HG03103 (cell line): ENCODE measurements at regions not wholly inside any gene's neighbourhood (a gene's known extent, or its start where the extent isn't known, plus 50 kb on each side); places are given as distances from the start of the nearest gene placed in this dataset.
"Not testable (repeated sequence)": the region's sequence is repeated elsewhere in the genome, so short reads cannot be mapped to it uniquely, and the experiment has no call there.

ENCODE experiments used
- ATAC-seq: cut with Tn5 transposase; IDR thresholded peaks from one replicate; pipeline ENCODE4 v1.9.1; 2021; ENCODE audit warnings: low read depth; ENCODE audit not compliant: unreplicated experiment

DNA sequence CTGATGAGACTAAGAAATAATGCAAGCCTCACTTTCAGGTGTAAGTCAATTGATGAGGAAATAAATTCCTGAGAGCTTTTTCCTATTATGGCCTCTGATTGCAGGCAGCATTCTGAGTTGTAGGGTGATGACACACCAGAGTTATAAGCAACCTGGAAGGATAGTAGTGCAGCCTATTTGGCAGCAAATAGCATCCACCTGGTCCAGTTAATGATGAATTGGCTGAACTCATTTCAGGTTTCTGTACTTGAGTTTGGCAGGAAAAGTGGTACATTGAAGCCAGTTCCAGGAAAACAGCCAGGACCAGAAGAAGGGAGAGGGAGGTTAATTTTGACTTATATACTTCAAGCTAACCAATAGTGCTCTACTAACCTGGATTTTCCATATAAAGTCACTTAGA is 316.8 kb downstream of the NAF1 start:
- no peak for ATAC-seq

DNA sequence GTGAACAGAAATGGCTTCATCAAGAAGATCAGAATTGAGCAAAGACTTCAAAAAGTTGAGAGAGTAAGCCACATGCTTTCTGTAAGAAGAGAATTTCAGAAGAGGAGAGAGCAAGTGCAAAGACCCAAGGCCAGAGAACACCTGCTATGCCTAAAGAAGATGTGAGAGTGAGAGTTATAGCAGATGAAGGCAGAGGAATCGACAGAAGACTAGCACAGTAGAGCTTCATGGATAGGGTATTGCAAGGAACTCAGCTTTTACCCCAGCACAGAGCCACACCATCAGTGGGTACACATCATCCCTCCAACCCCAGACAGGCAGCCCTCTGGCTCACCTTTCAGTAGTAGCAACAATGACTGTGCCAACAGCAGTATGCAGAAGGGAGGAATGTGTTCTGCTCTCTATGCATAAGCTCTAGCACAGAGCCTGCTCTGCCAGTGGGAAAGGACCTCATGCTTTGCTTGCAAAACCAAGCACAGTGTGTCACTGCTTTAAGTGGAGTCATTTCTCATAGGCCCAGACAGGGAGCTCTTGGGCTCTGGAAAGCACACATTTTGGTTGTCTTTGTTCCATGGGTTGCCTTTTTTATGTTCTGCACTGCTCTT is 318.6 kb downstream of the NAF1 start:
- ATAC-seq, result no peak

DNA sequence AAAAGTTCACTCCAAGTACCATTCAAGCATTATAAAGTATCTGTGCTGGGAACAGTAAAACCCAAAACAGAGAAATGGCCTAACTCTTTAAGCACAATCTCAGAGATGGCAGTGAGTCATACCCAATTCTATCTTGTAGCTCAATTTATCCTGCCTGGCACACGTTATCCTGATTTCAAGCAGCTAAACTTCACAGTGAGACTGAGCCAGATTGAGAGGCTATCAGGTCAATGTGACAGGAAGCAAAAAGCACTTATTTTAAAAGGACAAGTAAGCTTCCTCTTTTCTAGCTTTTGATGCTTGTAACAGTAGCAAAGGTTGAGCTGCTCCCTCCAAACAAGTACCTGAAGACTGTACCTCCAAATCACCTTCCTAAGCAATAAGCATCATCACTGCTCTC is 324.9 kb downstream of the NAF1 start:
- ATAC-seq, result no peak

DNA sequence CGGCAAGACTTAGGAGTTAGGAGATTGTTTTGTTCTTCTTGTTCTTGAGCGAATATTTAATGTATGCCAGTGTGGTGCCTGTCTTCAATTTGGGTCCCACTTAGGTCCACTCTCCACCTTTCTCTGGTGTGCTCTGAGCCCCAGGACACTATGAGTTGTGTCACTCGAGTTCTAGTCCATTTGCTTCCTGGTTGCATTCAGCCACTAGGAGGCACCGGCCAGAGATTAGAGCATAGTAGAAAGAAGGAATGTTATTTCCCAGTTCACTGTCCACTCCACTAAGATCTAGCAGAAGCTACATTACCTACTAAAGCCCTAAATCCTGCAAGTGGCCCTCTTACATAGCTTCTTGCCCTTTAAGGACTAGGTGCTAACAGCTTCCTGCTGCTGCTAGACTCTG is 326.9 kb downstream of the NAF1 start:
- no peak for ATAC-seq

DNA sequence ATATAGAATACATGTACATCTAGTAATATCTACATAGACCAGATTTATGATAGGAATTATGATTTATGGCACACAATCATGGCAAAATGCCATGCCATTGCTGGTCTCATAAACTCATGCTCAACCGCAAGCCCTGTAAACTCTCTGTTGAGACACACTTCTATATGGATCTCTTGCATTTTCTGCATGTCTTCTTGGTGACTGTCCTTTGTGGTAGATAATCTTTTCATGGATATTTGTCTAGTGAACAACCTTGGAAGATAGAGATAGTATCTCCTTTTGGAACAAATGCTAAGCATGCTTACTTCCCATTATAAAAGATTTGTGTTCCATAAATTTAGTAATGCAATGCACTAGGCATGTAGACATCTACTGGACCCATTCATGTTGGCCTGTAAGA is 328.0 kb downstream of the NAF1 start:
- ATAC-seq, result no peak

DNA sequence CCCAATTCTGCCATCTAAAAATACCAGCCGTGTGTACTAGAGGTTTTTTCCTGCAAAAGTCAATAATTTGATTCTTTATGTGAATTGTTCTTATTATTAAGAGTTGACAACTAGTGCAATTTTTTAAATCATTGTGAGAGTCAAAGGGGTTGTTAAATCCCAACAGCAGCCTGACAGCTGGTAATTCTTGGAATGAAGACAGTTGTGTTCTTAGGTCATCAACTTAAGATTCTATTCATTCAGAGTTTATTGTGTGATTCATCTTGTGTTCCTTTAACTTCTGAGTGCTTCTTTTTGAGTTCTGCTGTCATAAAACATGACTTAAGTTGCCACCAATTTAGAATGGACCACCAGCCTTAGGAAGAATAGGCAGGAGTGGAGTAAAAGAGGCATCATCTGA is 329.0 kb downstream of the NAF1 start:
- no peak for ATAC-seq

DNA sequence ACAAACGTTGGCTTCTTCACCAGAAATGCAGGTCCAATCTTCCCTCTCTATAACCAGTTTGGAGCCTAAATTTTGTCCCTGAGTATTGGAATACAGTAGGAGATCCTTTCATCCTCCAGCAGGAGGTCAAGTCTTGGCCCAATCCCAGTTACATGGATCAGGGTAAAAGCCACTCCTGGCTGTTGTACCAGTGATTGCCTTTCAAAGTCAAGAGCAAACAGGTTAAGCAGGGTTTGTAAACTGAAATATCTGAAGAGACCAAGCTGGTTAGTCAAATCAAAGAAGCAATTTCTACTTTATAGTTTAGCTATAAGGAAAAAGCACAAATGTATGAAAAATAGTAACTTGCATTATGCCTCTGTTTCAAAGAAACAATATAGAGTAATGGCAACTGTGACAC is 329.4 kb downstream of the NAF1 start:
- no peak for ATAC-seq

DNA sequence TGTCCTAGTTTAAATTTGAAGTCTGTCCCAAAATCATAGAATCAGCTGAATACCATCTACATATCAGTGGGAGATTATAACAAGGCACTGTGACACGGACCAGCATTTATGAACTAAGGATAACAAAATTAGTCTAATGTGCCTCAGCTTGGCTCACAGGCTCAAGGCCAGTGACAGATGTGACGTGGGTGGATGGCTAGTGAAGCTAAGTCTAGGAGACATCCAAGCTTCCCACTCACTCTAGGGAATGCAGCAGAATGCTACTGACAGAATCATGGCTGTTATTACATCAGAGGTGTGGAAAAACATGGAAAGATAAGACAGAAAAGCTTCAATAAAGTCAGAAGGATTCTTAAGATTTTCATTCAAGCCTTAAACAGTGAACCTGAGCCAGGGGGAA is 329.9 kb downstream of the NAF1 start:
- ATAC-seq, result no peak

DNA sequence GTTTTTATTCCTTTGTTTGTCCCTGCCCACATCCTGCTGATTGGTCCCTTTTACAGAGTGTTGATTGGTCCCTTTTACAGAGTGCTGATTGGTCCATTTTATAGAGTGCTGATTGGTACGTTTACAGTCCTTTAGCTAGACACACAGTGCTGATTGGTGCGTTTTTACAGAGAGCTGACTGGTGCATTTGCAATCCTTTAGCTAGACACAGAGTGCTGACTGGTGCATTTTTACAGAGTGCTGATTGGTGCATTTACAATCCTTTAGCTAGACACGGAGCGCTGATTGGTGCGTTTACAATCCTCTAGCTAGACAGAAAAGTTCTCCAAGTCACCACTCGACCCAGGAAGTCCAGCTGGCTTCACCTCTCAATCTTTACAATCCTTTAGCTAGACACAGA is 330.4 kb downstream of the NAF1 start:
- ATAC-seq, result not testable (repeated sequence)

DNA sequence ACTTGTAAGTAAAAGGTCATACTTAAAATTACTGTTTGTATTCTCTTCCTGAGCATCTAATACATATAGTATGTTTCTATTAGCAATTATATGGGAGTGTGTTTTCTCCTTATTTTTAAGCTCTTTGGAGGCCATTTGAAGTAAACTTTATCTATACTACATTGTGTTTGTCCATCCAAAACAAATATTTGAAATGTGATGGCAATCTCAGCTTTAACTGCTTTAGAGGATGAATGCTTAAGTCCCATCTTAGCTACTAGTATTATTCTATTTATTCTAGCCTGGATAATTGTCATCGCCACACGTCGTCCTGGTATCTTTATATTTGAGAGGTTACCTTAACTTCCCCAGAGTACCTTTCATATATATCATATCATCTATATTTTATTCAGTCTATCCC is 335.8 kb downstream of the NAF1 start:
- ATAC-seq, result no peak

DNA sequence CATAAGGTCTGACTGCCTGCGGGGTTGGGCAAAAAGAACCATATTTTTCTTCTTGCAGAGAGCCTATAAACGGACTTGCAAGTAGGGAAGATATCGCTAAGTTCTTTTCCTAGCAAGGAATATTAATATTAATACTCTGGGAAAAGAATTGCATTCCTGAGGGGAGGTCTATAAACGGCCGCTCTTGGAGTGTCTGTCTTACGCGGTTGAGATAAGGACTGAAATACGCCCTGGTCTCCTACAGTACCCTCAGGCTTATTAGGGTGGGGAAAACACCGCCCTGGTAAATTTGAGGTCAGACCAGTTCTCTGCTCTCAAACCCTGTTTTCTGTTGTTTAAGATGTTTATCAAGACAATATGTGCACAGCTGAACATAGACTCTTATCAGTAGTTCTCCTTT is 349.3 kb downstream of the NAF1 start:
- ATAC-seq, result not testable (repeated sequence)

DNA sequence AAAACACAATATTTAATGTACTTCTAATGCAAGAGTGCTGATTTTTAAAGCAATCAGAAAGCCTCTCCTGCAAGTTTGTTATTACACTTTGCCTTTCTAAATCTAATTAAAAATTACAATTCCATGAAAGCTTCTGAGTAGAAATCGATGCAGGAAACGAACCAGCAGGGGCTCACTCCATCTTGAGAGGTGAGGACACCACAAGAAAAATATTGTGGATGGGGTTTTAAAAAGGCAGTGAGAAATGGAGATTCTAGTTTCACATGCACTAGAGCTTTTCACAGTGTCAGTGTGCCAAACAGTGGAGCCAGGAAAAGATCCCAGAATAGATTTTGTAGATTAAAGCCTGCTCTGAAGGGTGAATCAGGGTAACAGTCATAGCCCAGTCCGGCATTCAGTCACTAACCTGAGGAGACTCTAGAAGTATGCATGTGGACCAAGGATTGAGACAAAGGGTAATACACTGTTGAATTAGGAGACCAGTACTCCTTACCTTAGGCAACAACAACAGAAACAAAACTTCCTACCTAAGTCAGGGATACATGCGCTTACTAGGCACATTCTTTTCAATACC is 362.3 kb downstream of the NAF1 start:
- ATAC-seq, result no peak

DNA sequence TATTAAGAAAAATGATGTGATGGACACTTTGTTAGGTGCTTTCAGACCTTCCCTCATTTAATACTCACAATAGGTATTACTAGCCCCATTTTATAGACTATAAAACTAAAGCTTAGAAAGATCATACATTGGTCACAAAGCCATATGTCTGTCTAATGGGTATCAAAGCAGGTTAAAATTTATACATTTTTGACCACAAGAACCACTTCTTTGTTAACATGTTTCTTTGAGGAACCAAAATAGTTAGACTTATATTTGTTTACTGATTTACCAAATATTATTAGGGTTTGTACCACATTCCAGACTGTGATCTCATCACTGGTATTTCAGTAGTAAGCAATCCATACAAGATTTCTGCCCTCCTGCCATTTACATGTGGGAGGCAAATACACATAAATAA is 363.3 kb downstream of the NAF1 start:
- ATAC-seq, result no peak

DNA sequence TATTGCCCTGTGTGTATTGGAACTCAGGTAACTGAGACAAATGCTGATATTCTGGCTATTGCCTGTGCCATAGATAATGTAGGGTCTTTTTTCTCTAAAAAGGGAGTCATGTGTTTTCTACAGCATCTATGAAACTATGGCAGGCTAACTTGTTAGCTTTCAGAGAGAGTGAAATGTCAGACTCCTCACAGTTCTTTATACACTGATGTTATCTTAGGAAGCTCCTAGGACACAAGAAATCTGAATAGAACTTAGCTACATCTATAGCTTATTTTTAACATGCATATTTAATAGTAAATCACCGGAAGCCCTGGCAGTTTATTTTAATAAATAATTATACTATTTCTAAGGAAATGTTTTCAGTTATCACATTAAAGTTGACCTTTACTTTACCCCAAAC is 369.6 kb downstream of the NAF1 start:
- no peak for ATAC-seq

DNA sequence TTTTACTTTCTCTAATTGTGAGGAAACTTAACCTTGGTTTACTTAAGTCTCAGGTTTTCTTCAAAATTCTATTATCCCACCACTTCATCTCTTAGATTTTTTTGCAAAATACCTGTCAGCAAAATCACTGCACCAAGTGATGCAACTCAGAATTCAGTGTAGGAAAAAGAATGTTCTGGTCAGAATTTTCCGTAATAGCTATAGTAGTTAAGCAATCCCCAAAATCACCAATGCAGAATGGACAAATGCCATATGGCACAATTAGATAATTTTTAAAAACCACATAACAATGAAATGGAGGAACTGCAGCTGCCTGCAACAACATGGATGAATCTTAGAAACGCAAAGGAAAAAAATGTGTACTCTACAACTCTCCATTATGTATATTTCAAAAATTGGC is 373.1 kb downstream of the NAF1 start:
- ATAC-seq, result no peak

DNA sequence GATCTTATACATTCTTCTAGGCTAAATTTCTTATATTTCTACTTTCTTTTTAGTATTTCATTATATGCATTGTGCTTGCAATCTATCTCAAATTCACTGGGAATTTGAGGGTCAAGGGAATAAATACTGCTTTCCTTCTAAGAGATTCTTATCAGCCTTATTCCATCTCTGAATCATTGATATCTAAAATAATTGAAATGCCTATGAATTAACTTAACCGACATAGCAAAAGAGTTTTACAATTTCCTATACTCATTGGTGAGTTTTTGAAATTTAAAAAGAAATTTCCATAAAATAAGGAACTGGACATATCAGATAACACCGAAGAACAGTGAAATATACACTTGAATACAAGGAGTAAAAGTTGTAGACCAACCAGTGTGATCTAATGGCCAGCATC is 373.7 kb downstream of the NAF1 start:
- ATAC-seq, result no peak

DNA sequence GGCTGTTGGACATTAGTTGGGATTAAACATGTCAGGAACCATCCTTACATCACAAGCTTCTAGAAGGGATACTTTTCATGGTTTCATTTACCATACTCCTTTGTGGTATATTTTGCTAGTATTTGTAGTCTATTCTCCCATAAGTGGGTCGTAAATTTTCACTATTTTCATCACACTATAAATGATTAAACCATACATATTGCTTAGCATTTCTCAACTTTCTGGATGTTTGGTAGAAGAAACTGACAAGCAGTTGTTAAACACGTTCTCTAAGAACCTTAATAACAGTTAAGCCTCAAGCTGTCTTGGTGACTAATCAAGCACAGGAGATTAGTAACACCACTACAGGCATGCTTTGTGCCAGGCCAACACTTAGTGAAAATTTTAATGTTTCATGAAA is 375.5 kb downstream of the NAF1 start:
- no peak for ATAC-seq

DNA sequence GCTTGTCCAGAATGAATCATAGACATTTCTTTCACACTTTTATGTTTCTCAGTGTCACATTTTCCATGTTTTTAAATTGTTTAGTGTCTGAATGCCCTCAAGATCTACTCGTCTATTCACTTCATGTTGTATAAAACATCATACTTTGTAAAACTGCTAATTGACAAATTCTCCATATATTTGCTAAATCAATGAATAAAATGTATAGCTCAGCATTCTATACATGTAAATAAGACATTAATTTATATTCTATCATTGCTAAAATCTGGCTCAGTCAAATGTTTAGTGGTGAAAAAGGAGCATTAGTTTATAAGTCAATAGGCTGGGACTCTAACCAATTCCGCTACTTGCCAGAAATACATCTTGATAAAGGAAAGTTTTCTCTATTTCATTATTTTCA is 379.6 kb downstream of the NAF1 start:
- no peak for ATAC-seq

DNA sequence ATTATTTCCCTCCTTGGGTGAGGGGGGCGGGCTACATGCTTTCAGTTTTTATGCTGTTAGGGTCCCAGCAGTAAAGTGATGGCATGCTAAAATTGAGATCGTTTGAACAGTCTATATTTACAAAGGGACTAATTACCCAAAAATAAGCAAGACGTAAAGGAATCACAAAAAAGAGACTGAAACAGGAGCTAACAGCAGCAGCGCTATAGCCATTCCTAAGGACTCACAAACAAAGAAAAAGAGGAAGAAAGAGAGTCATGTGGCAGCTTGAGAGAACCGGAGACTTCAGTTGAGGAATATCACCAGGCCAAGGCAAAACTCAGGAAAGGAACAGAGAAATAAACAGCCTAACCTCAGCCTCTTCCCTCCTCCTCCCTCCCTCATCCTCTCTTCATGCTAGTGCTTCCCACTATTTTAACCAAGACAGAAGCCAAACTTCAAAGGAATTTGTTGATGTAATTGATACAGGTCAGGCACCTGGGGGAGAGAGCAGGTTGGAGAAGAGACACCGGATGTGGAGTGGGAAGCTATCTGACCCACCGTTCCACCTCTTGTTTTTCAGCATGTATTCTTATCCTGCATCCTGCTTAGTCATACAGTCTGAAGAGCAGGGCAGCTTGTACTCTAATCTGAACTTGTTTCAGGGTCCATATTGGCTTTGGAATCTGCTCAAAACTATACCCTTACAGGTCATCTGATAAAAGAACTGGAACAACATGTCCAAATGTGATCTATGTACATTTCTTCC is 383.7 kb downstream of the NAF1 start:
- no peak for ATAC-seq

DNA sequence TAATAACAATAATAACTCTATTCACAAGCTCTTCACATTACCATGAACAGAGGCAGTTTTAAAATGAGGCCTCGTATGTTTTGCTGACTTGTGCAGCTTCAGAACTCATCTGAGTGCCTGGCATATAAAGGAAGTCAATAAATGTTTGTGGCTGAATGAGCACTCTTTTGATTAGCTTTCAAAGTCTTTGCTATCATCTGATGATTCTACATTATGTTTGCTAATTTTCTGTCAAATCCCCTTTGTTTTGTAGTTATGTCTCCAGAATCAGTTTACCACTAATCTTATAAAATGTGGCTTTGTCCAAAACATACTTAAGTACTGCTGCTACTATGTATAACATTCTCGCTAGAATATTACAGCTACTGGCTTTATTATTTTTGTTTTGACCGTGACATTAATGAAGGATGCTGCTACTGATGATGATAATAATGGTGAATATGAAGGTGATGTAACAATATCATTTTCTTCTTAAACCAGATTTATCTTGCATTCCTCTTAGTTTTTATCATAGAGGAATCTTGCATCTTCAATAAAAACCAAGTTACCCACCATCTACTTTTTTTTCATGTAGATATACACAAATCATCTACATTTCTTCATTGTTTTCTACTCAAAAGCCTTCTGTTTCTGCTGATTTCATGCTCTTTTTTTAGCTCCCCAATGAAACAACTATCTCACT is 384.5 kb downstream of the NAF1 start:
- no peak for ATAC-seq

DNA sequence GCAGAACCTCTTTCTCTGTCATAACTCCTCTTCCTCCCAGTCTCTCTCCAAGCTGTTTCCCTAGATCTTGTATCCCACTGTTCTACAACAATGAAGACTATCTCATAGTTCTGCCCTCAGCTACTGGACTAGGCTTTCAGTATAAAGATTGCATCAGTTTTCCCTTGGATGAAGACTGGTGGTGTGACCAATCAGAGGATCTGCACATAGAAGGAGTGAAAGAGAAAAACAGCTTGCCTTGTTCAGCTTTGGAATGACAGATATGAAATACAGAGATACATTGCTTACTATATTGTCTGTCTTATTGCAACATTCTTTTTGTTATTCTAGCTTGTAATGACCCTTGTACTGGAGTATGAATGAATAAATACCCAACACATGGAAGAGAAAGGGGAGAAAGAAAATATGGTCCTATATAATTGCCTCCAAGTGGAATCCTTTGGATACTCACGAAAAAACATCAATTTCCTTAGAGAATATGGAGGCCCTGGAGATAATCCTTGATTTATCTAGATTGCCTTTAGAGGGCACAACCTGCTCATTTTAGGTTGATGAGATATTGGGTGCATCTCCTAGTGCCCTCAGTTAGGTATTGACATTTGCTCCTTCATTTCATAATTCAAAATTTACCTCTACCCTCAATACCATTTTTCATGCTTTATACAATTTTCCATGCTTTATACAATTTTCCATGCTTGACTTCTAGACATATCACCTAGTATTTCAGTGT is 395.8 kb downstream of the NAF1 start:
- no peak for ATAC-seq
